ENCODE measurements at regions not wholly inside any gene's neighbourhood (a gene's known extent, or its start where the extent isn't known, plus 50 kb on each side); places are given as distances from the start of the nearest gene placed in this dataset.
A peak's percentile ranks its signal among the peaks of the same experiment; 100 is the strongest.

DNA sequence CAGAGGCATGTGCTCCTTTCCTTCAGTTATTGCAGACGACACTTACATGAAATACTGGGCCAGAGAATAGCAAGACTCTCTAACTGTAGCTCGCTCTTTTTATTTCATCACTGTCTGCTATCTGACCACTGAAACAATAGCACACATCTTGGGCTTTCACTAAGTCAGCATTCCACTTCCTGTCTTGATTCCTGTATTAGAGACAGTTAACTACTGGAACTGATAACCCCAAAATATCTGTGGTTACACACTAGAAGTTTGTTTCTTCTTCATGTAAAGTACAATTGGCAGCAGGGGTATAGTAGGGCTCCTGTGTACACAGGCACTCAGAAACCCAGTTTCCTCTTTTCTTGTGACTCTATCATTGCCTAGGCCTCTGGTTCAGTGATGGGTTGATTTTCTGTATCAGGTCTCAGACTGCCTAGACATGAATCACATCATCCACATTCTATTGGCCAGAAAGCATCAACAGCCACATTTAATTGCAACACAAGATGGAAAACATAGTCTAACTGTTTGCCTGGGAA is 230.2 kb upstream of the CD96 start:
- DNase-seq (ENCODE audit: low spot score), result peak; percentile 22

DNA sequence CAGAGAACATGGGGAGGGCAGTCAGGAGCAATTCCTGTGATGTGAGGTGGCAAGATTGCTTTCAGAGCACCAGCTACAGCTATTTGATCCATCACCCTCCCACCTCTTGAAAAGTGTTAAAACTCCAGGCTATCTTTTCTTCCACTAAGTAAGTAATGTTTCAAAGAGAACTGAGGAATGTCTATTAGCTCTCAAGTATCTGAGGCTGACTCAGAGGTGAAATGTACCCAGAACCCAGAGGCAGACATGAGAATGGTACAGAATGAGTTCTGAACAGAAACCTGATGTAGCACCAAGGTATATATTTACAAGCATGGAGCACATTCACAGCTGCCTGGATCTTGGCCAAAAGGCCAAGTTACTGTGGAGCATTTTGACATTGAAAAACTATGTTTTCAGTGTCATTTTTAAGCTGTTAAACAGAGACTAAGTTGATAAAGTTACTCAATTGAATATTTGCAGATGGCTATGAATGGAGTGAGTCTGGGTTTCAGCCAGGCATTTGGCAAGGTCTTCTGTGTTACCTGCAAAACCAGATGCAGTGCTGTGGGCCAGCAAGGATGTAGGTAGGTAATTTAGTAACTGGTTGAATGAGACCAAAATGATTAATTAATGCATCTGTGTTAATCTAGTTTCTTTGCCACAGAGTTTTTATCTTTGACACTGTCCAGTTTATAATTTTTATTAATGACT is 227.7 kb upstream of the CD96 start:
- DNase-seq (ENCODE audit: low spot score), result no peak

DNA sequence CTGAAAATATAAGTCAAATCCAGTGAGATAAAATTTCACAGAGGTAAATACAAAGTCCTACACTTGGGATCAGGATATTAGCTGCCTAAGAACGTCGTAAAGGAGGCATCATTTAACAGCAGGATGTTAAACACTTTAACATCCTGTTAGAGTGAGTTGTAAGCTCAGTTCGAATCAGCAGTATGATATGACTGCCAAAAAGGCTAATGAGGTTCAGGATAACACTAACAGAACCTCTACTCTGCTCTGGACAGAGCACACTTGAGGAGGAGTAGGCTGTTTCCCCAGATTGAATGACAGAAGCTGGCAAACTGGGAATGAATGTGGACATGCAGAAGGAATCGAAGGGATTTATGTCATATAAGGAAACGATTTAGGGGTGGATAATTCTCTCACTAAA is 227.1 kb upstream of the CD96 start:
- peak; percentile 42 for DNase-seq (ENCODE audit: low spot score)

GRCh38 chr3:111315930-111316587 is 225.9 kb upstream of the CD96 start:
- peak; percentile 55 for DNase-seq (ENCODE audit: low spot score)

DNA sequence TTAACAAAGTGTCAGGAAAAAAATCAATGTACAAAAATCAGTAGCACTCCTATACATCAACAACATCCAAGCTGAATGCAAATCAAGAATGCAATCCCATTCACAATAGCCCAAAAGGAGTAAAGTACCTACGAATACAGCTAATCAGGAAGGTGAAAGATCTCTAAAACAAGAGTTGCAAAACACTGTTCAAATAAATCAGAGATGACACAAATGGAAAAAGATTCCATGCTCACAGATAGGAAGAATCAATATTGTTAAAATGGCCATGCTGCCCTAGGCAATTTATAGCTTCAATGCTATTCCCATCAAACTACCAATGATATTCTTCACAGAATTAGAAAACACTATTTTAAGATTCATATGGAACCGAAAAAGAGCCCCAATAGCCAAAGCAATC is 223.7 kb upstream of the CD96 start:
- no peak for DNase-seq (ENCODE audit: low spot score)

DNA sequence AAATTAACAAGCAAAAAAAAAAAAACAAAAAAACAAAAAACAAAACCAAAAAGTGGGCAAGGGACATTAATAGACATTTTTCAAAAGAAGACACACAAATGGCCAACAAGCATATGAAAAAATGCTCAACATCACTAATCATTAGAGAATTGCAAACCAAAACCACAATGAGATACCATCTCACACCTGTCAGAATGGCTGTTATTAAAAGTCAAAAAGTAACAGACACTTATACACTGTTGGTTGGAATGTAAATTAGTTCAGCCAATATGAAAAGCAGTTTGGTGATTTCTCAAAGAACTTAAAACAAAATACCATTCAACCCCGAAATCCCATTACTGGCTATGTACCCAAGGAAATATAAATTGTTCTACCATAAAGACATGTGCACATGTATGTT is 222.4 kb upstream of the CD96 start:
- no peak for DNase-seq (ENCODE audit: low spot score)

DNA sequence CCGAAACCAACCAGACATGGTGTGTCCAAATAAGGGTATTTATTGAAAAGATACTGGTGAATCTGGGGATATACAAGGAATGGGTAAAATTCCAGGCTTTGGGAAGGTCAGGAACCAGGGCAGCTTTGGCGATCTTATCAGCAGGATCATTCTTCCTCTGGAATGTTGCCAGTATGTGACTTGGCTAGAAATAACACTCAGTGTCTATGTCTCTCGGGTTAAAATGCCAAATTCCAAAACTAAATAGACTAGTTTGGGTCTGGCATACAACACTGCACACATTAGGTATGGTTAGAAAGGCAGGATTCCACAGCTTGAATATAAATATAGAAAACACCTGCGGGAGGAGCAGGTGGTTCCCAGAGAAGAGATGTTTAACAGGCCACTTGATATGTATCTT is 220.2 kb upstream of the CD96 start:
- no peak for DNase-seq (ENCODE audit: low spot score)

DNA sequence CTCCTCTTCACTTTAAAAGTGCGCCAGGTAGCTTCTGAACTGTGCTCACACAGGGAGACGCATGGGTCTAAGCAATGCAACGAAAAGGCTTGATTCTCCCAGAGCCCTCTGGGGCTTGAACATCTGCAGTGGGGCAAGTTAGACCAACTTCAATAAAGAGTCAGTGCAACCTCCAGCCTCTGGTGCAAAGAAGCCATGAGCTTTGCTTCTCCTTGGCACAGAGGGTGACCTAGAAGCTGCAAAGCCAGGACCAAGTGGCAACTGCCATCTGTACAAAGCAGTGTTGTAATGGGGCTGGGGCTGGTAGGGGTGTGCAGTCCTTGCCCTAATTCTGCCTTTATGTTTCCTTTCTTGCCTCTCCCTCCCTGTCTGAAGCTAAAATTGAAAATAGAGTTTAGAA is 219.0 kb upstream of the CD96 start:
- DNase-seq (ENCODE audit: low spot score), result no peak

DNA sequence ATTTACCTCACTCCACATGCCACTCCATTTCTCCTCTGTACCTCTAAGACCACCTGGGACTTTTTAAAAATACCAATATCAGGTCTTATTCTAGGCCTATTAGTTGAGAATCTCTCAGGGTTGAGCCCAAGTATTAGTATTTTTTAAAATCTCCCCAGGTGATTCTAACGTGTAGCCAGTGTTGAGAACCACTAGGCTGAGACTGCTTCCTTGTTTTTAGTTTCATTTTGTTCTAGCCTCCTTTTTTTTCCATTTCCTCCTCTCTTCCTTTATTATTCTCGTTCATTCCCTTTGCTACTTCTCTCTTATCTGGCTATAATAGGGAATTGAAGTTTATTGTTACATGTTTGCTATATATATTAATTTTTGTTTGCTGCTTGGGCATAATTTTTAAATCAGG is 217.8 kb upstream of the CD96 start:
- DNase-seq (ENCODE audit: low spot score), result no peak

DNA sequence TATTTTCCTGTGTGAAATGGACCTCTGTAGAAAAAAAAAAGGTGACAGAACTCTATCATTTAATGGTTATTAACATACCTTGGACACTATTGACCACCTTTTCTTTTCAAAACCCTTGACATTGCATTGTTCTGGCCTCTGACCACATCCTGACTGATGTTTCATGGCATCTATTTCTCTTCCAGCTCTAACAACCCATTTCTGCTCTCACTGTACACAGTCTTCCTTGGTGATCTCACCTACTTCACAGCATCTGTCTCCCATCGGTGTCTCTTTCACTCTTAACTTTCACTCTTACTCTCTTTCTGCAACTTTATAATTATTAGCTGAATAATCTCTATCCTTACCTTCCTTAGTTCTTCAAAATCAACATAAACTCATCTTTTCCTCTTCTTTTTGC is 217.4 kb upstream of the CD96 start:
- no peak for DNase-seq (ENCODE audit: low spot score)

DNA sequence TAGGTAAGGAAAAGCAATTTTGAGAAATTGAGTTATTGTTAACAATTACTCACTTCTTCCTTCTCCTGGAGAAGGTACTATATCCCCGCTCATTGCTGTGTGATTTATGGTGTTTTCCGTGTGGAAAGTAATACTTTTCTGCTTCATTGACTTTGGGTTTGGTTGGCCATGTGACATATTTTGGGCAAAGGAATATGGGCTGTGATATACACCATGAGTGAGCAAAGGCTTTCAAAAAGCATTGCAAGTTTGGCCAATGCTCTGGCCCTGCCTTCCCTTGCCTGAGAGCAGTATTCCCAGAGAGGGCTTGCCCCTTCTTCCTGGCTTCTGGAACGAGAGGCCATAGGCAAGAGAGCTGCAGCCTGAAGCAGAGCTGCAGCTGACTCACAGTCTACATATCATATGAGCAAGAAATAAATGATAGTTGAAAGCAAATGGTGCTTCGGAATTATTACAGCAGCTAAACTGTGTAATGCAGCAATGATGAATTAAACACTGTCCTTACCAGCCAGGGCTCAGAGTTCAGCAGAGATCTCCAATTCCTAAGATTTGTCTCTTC is 216.8 kb upstream of the CD96 start:
- DNase-seq (ENCODE audit: low spot score), result no peak

DNA sequence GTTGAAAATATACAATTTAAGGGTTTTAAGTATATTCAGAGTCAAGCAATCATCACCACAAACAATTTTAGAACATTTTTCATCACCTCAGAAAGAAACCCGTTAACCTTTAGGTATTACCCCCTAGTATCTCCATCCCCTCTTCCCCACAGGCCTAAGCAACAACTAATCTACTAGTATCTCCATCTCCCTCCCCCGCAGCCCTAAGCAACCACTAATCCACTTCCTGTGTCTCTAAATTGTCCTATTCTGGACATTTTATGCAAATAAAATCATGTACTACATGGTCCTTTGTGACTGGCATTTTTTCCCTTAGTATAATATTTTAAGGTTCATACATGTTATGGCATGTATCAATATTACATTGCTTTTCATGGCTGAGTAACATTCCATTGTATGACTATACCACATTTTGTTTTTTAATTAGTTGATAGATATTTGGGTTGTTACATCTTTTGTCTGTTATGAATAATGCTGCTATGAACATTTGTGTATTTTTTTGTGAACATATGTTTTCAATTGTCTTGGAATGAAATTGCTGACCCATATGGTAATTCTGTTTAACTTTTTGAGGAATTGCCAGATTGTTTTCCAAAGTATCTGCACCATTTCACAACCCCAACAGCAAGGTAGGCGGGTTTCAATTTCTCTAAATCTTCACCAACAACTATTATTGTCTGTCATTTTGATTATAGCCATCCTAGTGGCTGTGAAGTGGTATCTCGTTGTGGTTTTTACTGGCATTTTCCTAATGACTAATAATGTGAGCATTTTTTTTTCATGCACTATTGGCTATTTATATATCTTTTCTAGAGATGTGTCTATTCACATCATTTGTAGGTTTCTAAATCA is 215.6 kb upstream of the CD96 start:
- DNase-seq (ENCODE audit: low spot score), result no peak

- DNase-seq (ENCODE audit: low spot score), result no peak
Measured at GRCh38 chr3:111331306-111331705, 210.7 kb upstream of the CD96 start.

GRCh38 chr3:111331912-111332311 is 210.1 kb upstream of the CD96 start:
- DNase-seq (ENCODE audit: low spot score), result no peak

DNA sequence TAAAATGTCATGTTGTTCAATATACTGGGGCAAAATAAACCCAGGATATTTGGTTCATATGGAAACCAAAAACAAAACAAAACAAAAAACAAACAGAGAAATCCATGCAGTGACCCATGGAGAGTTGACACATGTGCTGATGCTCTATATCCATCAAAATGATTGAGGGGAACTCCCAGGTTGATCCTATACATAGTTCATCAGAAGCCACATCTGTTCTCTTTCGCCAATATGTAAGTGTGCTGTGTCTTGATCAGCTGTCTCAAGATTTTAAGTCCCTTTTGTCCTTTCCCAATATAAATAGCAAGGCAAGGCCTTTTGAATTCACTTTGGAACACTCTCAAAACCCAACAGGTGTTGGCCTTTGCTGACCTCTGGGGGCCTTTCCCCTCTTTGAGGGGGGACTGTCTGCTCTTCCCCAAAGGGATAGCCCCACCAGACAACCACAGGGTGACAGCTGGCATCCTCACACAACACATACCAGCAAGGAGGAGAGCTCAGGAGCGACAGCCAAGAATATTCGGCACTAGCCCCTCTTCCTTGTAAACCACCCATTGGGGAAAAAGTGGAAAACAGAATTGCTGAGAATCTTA is 209.4 kb upstream of the CD96 start:
- DNase-seq (ENCODE audit: low spot score), result no peak

DNA sequence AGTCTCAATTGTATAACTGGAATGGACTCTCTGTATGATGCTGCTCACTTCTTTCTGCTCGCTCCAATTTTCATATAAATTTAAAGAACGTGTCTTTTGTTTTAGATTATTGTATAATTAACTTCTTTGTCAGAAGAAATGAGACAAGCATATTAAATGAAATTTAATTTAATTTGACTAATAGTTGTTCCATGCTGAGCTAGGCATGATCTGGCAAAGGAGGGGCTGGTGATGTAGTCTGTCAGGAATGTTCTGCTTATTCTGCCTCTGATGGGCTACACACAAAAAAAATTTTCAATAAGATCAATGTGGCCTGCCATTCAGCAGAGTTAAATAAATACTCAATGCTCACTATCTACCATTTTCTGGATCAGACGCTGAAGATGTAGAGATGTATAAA is 208.4 kb upstream of the CD96 start:
- DNase-seq (ENCODE audit: low spot score), result no peak

GRCh38 chr3:111335512-111336303 is 206.3 kb upstream of the CD96 start:
- no peak for DNase-seq (ENCODE audit: low spot score)

DNA sequence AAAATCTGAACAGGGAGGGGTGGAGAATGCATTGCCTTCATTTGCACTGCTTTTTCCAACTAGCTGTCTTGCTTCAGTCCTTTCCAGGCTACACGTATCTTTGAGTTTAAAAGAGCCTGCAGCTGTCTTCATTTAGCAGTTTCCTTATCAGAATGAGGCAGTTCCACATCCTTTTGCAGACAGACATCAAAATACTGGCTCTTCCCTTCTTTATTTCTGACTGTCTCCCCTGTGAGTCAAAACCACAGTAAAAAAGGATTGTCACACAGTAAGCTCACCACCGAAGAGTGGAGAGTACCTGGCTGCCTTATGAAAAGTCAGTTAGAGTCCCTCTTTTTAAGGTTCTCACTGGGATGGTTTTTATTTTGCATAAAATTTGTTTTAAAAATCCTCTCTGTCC is 205.5 kb upstream of the CD96 start:
- peak; percentile 54 for DNase-seq (ENCODE audit: low spot score)

- peak; percentile 58 for DNase-seq (ENCODE audit: low spot score)
Measured at GRCh38 chr3:111338059-111338698, 203.8 kb upstream of the CD96 start.

DNA sequence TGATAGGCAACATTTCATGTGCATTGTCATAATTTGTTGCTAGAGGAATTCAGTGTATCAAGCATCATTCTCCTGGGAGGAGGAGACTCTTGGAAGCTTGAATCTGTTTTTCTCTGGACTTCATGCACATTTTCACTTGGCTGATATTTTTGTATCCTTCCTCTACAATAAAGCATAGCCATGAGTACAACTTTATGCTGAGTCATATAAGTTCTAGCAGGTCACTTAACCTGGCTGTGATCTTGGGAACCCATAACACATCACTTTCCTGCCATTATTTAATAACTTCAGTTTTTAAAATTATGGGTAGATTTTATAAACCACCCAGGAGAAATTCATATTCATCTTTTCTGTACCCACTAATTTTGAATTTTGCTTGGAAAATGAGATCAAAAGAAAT is 203.0 kb upstream of the CD96 start:
- no peak for DNase-seq (ENCODE audit: low spot score)

Measured in umbilical cord (tissue), 1 donor.